GM12874 (cell line): ENCODE measurements at regions not wholly inside any gene's neighbourhood (a gene's known extent, or its start where the extent isn't known, plus 50 kb on each side); places are given as distances from the start of the nearest gene placed in this dataset.

Experiments
- TF ChIP-seq, protein P1 (sequence below): IDR thresholded peaks from 2 replicates; pipeline ENCODE4 v1.5.1; 2011; ENCODE audit warnings: low read depth, mild to moderate bottlenecking, control low read depth, low read length, moderate library complexity; ENCODE audit not compliant: insufficient read depth

DNA sequence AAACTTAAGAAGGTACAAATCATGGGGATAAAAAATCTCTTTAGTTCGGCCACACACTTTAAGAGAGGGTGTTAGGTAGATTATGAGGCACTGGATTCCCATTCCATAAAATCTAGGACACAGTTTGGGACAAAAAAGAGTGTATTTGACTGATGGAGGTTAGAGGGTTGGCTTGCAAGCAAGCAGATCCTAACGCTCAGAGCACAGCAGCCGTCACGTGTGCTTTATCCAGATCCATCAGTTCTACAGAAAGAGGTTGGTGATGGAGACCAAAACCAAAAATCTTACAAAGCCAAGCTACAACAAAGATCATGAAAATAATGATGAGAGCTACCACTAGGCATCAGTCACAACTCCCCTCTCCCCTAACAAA lies 549.4 kb downstream of the TNS3 start:
- TF ChIP-seq, protein P1, sequence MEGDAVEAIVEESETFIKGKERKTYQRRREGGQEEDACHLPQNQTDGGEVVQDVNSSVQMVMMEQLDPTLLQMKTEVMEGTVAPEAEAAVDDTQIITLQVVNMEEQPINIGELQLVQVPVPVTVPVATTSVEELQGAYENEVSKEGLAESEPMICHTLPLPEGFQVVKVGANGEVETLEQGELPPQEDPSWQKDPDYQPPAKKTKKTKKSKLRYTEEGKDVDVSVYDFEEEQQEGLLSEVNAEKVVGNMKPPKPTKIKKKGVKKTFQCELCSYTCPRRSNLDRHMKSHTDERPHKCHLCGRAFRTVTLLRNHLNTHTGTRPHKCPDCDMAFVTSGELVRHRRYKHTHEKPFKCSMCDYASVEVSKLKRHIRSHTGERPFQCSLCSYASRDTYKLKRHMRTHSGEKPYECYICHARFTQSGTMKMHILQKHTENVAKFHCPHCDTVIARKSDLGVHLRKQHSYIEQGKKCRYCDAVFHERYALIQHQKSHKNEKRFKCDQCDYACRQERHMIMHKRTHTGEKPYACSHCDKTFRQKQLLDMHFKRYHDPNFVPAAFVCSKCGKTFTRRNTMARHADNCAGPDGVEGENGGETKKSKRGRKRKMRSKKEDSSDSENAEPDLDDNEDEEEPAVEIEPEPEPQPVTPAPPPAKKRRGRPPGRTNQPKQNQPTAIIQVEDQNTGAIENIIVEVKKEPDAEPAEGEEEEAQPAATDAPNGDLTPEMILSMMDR = no peak

DNA sequence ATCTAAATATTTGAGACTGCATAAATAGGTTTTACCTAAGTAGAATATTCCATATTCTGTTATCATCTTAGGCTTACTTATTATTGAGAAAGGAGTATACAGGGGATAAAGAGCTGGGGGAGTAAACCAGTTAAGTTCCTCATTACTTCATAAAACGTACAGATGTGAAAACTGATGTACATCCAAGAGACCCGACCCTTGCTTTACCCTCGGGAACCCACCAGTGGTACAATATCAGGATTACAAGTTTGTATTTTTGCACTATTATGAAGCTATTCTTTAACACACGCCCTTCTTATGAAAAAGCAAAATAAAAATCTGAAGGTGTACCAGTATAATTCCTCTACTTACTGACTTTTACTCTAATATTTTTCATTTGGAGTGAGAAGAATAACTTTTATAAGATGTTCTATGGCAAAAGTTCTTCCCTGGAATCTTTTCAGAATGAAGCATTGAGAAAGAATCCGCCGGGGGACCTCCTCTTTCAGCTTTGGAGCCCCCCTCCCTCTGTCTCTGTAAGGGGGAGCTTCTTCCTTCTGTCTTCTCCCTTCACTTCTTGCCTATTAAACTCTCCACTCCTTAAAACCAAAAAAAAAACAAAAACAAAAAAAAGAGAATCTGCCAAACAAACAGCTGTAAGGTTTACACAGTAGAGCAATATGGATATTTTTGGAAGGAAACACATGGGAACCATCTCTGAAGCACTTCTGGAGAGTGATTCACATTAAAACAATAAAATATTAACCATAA lies 550.0 kb downstream of the TNS3 start:
- TF ChIP-seq, protein P1 = no peak

DNA sequence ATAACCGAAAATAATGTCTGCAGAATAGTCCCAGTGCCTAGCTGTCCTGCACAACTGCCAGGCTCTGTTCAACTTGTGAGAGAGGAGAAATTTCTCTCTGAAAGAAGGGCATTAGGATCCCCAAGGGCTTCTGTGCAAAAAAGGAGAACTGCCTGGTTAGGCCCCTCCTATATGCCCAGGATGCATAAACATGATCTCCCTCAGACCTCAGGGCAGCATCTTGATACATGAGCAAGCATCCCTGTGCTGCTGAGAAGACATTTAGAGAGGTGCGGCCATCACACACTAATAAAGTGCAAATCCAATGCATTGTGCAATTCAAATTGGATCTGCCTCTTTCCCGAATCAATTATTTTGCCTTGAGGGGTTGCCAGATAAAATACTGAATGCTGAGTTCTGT lies 553.6 kb downstream of the TNS3 start:
- TF ChIP-seq, protein P1 = no peak

DNA sequence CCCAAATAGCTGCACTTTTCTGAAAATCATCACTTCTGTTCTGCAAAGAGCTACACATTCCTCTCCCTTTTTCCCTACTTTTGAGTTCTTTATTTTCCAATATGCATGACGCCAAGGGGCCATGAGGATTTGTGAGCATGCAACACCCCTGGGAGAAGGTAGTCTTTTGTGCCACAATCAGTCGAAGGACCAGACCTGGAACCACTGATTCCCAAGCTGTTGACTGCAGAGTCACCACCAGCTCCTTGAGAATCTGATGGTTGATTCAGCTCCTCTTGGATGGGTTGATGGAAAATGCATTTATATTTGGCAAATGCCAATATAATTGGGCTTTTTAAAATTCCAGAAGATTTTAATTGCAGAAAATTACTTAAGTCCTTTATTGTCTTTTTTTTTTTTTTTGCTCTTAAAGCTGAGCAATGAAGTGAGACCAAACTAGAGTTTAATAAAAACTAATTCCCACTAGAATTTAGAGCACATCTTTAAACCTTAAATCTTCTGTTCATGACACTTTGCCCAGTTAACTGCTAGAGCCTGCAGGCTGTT lies 554.1 kb downstream of the TNS3 start:
- TF ChIP-seq, protein P1 = no peak

DNA sequence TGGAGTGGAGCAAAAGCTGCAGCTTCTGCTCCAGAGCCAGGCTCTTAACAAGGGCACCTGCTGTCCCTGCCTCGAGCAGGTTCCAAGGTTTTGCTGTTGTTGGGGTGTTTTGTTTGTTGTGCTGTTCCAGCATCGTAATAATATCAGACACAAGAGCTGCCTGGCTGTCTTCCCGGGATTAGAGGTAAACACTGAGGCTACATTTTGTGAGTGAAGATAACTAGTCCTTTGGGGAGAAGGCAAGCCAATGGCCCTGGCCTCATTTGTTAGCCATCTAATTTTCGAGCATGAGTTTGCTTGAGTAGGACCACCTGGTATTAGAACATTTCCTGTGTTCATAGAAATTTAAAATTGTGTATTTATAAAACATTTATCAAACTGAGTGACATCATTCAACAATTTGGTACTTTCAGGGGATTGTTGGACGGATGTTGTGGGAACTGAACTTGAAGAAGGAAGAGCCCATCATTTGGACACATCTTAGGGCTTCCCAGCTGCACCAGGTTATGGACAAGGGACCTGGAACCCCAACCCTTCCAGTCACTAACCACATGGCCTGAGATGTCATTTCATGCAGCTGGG lies 555.0 kb downstream of the TNS3 start:
- TF ChIP-seq, protein P1 = no peak

DNA sequence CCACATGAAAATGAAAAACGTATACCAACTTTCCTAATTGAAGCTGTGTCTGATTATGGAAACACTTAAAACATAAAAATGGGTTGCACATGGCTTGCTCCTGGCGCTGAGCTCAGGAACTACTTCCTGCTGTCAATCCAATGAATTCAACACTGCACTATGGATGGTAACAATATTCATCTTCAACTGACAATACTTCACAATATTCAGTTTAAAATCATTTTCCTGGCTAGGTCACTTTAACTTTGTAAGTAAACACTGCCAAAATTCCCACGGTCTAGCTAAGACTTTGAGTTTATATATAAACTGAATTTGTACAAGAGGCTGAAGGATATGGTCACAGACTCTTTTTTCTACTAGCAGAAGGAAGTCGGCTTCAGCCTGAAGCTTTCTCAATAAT lies 556.9 kb downstream of the TNS3 start:
- TF ChIP-seq, protein P1 = no peak

DNA sequence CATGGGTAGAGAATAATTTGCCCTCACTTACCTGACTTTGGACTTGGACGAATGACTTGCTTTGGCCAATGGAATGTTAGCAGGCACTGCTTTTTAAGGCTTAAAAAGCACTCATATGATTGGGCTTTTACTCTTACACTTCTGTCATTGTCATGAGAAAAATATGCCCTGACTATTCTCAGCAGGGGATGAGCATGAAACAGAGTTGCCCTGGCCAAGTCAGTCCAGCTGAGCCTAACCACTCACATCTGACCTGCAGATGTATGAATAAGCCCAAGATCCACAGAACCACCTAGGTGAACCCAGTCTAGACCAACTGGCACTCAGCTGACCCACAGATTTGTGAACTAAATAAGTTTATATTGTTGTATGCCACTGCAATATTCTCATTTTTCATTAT lies 573.5 kb downstream of the TNS3 start:
- TF ChIP-seq, protein P1 = no peak
